B cell (primary cell): ENCODE measurements at regions not wholly inside any gene's neighbourhood (a gene's known extent, or its start where the extent isn't known, plus 50 kb on each side); places are given as distances from the start of the nearest gene placed in this dataset.

ENCODE experiments used
- ATAC-seq: fragments of 200-7000 bp; cut with Tn5 transposase; one replicate; pipeline ENCODE4 v1.10.0; 2021; ENCODE audit warnings: low read depth, mild to moderate bottlenecking, moderate number of reproducible peaks, moderate library complexity
- CTCF ChIA-PET: fragments of 350-600 bp; sonication (Branson Sonifier 250); formaldehyde crosslinking; loops from one replicate; lab custom pipeline; 2021; ENCODE audit warnings: antibody characterized with exemption, inconsistent platforms; lab: Charles Lee
- POLR2A ChIA-PET: fragments of 350-600 bp; sonication (Branson Sonifier 250); formaldehyde crosslinking; loops from one replicate; lab custom pipeline; 2021; ENCODE audit warnings: antibody characterized with exemption; lab: Charles Lee
- DNase-seq: peaks from one replicate; pipeline ENCODE4 v3.0.0; 2013
- H2AFZ ChIP-seq: 2 replicates; pipeline ENCODE4 v1.6.1; 2012; ENCODE audit warnings: mild to moderate bottlenecking, low read depth, low read length; ENCODE audit not compliant: insufficient read depth, poor library complexity, severe bottlenecking
- H3K27ac ChIP-seq, 2 donors: 1 replicate in 1 of 2; 2 replicates in 1 of 2; pipeline ENCODE4 v1.5.1; 2012 to 2013; ENCODE audit warnings: low read length in 2 of 2, mild to moderate bottlenecking in 2 of 2, moderate library complexity in 1 of 2
- H3K27me3 ChIP-seq, 4 experiments: fragments of 200-600 bp in 1 of 4; sonication (generic) in 1 of 4; replicated peaks in 1 of 4; 1 replicate in 2 of 4; 2 replicates in 2 of 4; pipeline versions ENCODE4 v1.6.1 to v1.7.0; 2013 to 2016; ENCODE audit warnings: low read length in 3 of 4, mild to moderate bottlenecking in 2 of 4, mixed read lengths in 1 of 4, moderate library complexity in 1 of 4; ENCODE audit not compliant: insufficient read depth in 4 of 4, control insufficient read depth in 3 of 4; ENCODE audit errors: control extremely low read depth in 1 of 4
- H3K36me3 ChIP-seq, 2 experiments: replicated peaks in 1 of 2; 1 replicate in 1 of 2; 2 replicates in 1 of 2; pipeline versions ENCODE4 v1.6.1 to v1.7.1; 2013; ENCODE audit warnings: low read length in 1 of 2; ENCODE audit not compliant: insufficient read depth in 2 of 2, control insufficient read depth in 1 of 2; ENCODE audit errors: control extremely low read depth in 1 of 2, extremely low read depth in 1 of 2
- H3K4me1 ChIP-seq, 2 donors: fragments of 200-600 bp in 1 of 2; sonication (generic) in 1 of 2; 1 replicate in 1 of 2; 2 replicates in 1 of 2; pipeline versions ENCODE4 v1.5.1 to v1.6.1; 2013 to 2017; ENCODE audit warnings: low read length in 2 of 2; ENCODE audit not compliant: control insufficient read depth in 2 of 2, insufficient read depth in 2 of 2
- H3K4me2 ChIP-seq: replicated peaks from 2 replicates; pipeline ENCODE3; 2012; ENCODE audit warnings: mild to moderate bottlenecking, low read depth, low read length; ENCODE audit not compliant: poor library complexity, severe bottlenecking
- H3K4me3 ChIP-seq, 5 experiments: fragments of 200-600 bp in 1 of 5; sonication (generic) in 1 of 5; 1 replicate in 3 of 5; 2 replicates in 2 of 5; pipeline versions ENCODE4 v1.5.1 to v1.7.0; 2011 to 2016; ENCODE audit warnings: low read length in 4 of 5, mild to moderate bottlenecking in 4 of 5, low read depth in 2 of 5, control low read depth in 1 of 5, moderate library complexity in 1 of 5; ENCODE audit not compliant: insufficient read depth in 1 of 5; ENCODE audit errors: control extremely low read depth in 1 of 5, extremely low read depth in 1 of 5
- H3K79me2 ChIP-seq: fragments of 200-600 bp; sonication (generic); one replicate; pipeline ENCODE4 v1.6.0; 2016; ENCODE audit warnings: low read length; ENCODE audit not compliant: control insufficient read depth, insufficient read depth
- H3K9ac ChIP-seq: fragments of 200-600 bp; sonication (generic); 2 replicates; pipeline ENCODE4 v1.6.1; 2017; ENCODE audit warnings: mild to moderate bottlenecking, low read length, moderate library complexity
- H3K9me3 ChIP-seq, 3 donors: one replicate each; pipeline versions ENCODE4 v1.6.1 to v1.7.1; 2013; ENCODE audit warnings: low read length in 2 of 3; ENCODE audit not compliant: control insufficient read depth in 2 of 3, insufficient read depth in 1 of 3; ENCODE audit errors: control extremely low read depth in 1 of 3
- H4K20me1 ChIP-seq: 2 replicates; pipeline ENCODE4 v1.6.0; 2012; ENCODE audit warnings: mild to moderate bottlenecking, low read length; ENCODE audit not compliant: insufficient read depth, control insufficient read depth, poor library complexity, severe bottlenecking
- H3K27ac Mint-ChIP-seq: one replicate; pipeline ENCODE4 v1.8.0; 2021; ENCODE audit warnings: mixed read lengths
- H3K27me3 Mint-ChIP-seq: one replicate; pipeline ENCODE4 v1.8.0; 2021; ENCODE audit warnings: mixed read lengths
- H3K4me1 Mint-ChIP-seq: one replicate; pipeline ENCODE4 v1.8.0; 2021; ENCODE audit warnings: mixed read lengths
- H3K4me3 Mint-ChIP-seq: one replicate; pipeline ENCODE4 v1.8.0; 2021; ENCODE audit warnings: mixed read lengths
- H3K9me3 Mint-ChIP-seq: one replicate; pipeline ENCODE4 v1.8.0; 2022; ENCODE audit warnings: mixed read lengths; ENCODE audit not compliant: insufficient read depth
- CTCF ChIP-seq: fragments of 200-600 bp; IDR thresholded peaks from one replicate; pipeline ENCODE4 v1.8.0; 2022; ENCODE audit warnings: antibody characterized with exemption, mild to moderate bottlenecking
- EZH2 ChIP-seq: IDR thresholded peaks from 2 replicates; pipeline ENCODE4 v1.6.1; 2012; ENCODE audit warnings: borderline replicate concordance, low read depth, mild to moderate bottlenecking, moderate library complexity, low read length; ENCODE audit not compliant: insufficient read depth, poor library complexity, severe bottlenecking
- WGBS: methylation state at CpG from one replicate; pipeline ENCODE4 v1.1.5; 2013; ENCODE audit warnings: missing lambda C conversion rate; ENCODE audit not compliant: insufficient coverage; 5-methylcytosine and 5-hydroxymethylcytosine counted together
- intact Hi-C: fragments of 100-400 bp; cut with micrococcal nuclease; formaldehyde crosslinking; loops from one replicate; pipeline ENCODE4 v1.10.0; 2022

- no peak overlapping the region for H3K27ac ChIP-seq
- H3K79me2 ChIP-seq = no peaks in the 10 kb centered on the region
- Mint-ChIP-seq H3K27ac (no peak overlapping the region), H3K9me3 (peaks cover 10% of the 10 kb centered on the region), H3K27me3 (peaks cover 33% of the 10 kb centered on the region), H3K4me3 (no peak overlapping the region), H3K4me1 (no peaks in the 10 kb centered on the region)
- no peak overlapping the region for H2AFZ ChIP-seq
- no peaks in the 10 kb centered on the region for H3K36me3 ChIP-seq
- TF ChIP-seq CTCF (no peak), EZH2 (no peak)
- peaks cover 0 to 6% (median 3%) of the 10 kb centered on the region in 4 experiments for H3K27me3 ChIP-seq
- H3K9ac ChIP-seq = no peak overlapping the region
- peaks cover 1 to 8% (median 2%) of the 10 kb centered on the region in 3 donors for H3K9me3 ChIP-seq
- POLR2A ChIA-PET = no interaction called here
- no peak overlapping the region for H3K4me2 ChIP-seq
- no peak for ATAC-seq
- intact Hi-C loops = no loop called here
- no peaks in the 10 kb centered on the region for H4K20me1 ChIP-seq
- 73% methylated on average over 11 of the region's 11 CpGs for WGBS
- no peak overlapping the region for H3K4me3 ChIP-seq
- CTCF ChIA-PET = no interaction called here
- no peak for DNase-seq
- no peaks in the 10 kb centered on the region for H3K4me1 ChIP-seq
Measured at GRCh38 chr20:58054780-58055373, 173.6 kb downstream of the ANKRD60 start.

GRCh38 chr20:58054082-58054779 lies 174.2 kb downstream of the ANKRD60 start:
- peaks cover 27% of the 10 kb centered on the region for H3K27me3 Mint-ChIP-seq
- no peak overlapping the region for H3K4me2 ChIP-seq
- POLR2A ChIA-PET = no interaction called here
- H3K9ac ChIP-seq = no peak overlapping the region
- no peaks in the 10 kb centered on the region for H3K36me3 ChIP-seq
- no peak overlapping the region for H3K27ac ChIP-seq
- H3K4me3 Mint-ChIP-seq = no peak overlapping the region
- H3K4me1 Mint-ChIP-seq = no peaks in the 10 kb centered on the region
- H3K27ac Mint-ChIP-seq = no peak overlapping the region
- no peak overlapping the region for H3K4me3 ChIP-seq
- H3K4me1 ChIP-seq = no peaks in the 10 kb centered on the region
- peaks cover 13% of the 10 kb centered on the region for H3K9me3 Mint-ChIP-seq
- H3K9me3 ChIP-seq = peaks cover 1 to 8% (median 2%) of the 10 kb centered on the region in 3 donors
- no peak overlapping the region for H2AFZ ChIP-seq
- intact Hi-C loops = no loop called here
- H3K27me3 ChIP-seq = peaks cover 0 to 6% (median 1%) of the 10 kb centered on the region in 4 experiments
- ATAC-seq (no peak), DNase-seq (no peak)
- TF ChIP-seq EZH2 (no peak), CTCF (no peak)
- CTCF ChIA-PET = no interaction called here
- 59% methylated on average over 4 of the region's 6 CpGs for WGBS
- H3K79me2 ChIP-seq = no peaks in the 10 kb centered on the region
- H4K20me1 ChIP-seq = no peaks in the 10 kb centered on the region
